ENCODE measurements at regions not wholly inside any gene's neighbourhood (a gene's known extent, or its start where the extent isn't known, plus 50 kb on each side); places are given as distances from the start of the nearest gene placed in this dataset.

- TF ChIP-seq EZH2phosphoT487 (IDR thresholded peaks at IDR 0.05; ENCODE audit: borderline replicate concordance, low read depth, low read length) (no peak), CTCF (conservative IDR thresholded peaks at IDR 0.05; ENCODE audit: low read length) (no peak)
Measured at GRCh38 chr5:101677961-101678360, 618.1 kb downstream of the SLCO4C1 start.

Measured in OCI-LY7 (cell line).